ENCODE measurements at regions not wholly inside any gene's neighbourhood (a gene's known extent, or its start where the extent isn't known, plus 50 kb on each side); places are given as distances from the start of the nearest gene placed in this dataset.

GRCh38 chr3:83302091-83302490 lies 1540.6 kb upstream of the GBE1 start:
- Histone ChIP-seq H3K9me3 (ENCODE audit: control insufficient read depth, insufficient read depth, low read depth, low read length) (peaks cover 5% of the 10 kb centered on the region; the same call in 1 of the 2 replicates), H3K36me3 (ENCODE audit: control insufficient read depth, insufficient read depth, low read length) (no peaks in the 10 kb centered on the region), H3K27me3 (ENCODE audit: control insufficient read depth, insufficient read depth, low read length) (no peaks in the 10 kb centered on the region), H3K4me1 (ENCODE audit: control insufficient read depth, insufficient read depth, low read length) (no peaks in the 10 kb centered on the region), H3K4me3 (ENCODE audit: low read depth, low read length) (no peak overlapping the region), H3K9ac (ENCODE audit: low read length) (no peak overlapping the region), H3K27ac (ENCODE audit: low read depth, low read length) (no peak overlapping the region)

DNA sequence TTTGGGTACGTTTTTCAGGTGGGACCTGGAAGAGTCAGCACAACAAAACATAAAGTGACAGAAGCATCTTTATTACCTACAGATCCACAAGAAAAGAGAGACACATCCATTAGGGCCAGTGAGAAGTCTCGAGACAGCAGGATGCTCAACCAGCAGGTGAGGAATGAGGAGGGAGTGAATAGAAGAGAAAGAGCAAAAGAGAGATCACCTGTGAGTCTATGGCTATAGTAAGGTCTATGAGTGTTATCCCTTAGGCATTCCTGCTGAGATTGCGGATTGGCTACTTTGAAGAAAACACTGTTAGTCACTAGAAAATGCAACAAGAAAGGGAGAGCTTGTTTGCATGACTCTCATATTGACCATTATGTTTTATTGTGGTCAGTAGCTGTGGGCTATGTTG lies 1556.2 kb upstream of the GBE1 start:
- Histone ChIP-seq H3K27ac (ENCODE audit: low read depth, low read length) (no peak overlapping the region), H3K9ac (ENCODE audit: low read length) (no peak overlapping the region), H3K36me3 (ENCODE audit: control insufficient read depth, insufficient read depth, low read length) (no peaks in the 10 kb centered on the region), H3K4me1 (ENCODE audit: control insufficient read depth, insufficient read depth, low read length) (no peaks in the 10 kb centered on the region), H3K9me3 (ENCODE audit: control insufficient read depth, insufficient read depth, low read depth, low read length) (no peaks in the 10 kb centered on the region), H3K27me3 (ENCODE audit: control insufficient read depth, insufficient read depth, low read length) (no peaks in the 10 kb centered on the region), H3K4me3 (ENCODE audit: low read depth, low read length) (no peak overlapping the region)

DNA sequence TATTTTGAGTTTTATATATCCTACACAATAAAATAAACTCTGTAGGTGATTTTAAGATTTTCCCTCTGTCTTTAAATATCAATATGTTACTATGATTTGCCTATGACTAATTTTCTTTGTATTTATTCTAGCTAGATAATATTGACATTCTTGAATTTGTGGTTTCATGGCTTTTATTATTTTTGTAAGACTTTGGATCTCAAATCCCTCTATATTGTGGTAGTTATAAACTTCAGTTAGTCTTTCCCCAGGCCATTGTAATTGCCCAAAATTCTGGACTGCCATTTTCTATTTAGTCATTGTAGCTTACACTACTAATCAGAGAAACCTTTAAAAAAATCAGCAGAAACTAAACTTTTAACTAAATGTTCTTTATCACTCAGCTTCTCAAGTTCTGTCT lies 1559.3 kb upstream of the GBE1 start:
- Histone ChIP-seq H3K9ac (ENCODE audit: low read length) (no peak overlapping the region), H3K4me1 (ENCODE audit: control insufficient read depth, insufficient read depth, low read length) (no peaks in the 10 kb centered on the region), H3K36me3 (ENCODE audit: control insufficient read depth, insufficient read depth, low read length) (no peaks in the 10 kb centered on the region), H3K4me3 (ENCODE audit: low read depth, low read length) (no peak overlapping the region), H3K9me3 (ENCODE audit: control insufficient read depth, insufficient read depth, low read depth, low read length) (no peaks in the 10 kb centered on the region), H3K27ac (ENCODE audit: low read depth, low read length) (no peak overlapping the region), H3K27me3 (ENCODE audit: control insufficient read depth, insufficient read depth, low read length) (no peaks in the 10 kb centered on the region)

DNA sequence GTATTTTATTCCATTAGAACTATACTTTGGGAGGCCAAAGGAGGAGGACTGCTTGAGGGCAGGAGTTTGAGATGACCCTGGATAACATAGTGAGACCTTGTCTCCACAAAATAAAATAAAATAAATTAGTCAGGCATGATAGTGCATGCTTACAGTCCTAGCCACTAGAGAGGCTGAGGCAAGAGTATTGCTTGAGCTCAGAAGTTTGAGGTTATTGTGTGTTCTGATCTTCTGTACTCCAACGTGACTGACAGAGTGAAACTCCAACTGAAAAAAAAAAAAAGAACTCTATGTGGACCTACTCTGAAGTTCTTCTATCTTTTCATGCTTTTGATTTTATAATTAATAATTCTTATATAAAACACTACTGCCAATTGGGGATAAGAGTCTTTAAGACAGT lies 1560.0 kb upstream of the GBE1 start:
- Histone ChIP-seq H3K9me3 (ENCODE audit: control insufficient read depth, insufficient read depth, low read depth, low read length) (no peaks in the 10 kb centered on the region), H3K27ac (ENCODE audit: low read depth, low read length) (no peak overlapping the region), H3K36me3 (ENCODE audit: control insufficient read depth, insufficient read depth, low read length) (no peaks in the 10 kb centered on the region), H3K9ac (ENCODE audit: low read length) (no peak overlapping the region), H3K4me1 (ENCODE audit: control insufficient read depth, insufficient read depth, low read length) (no peaks in the 10 kb centered on the region), H3K4me3 (ENCODE audit: low read depth, low read length) (no peak overlapping the region), H3K27me3 (ENCODE audit: control insufficient read depth, insufficient read depth, low read length) (no peaks in the 10 kb centered on the region)

DNA sequence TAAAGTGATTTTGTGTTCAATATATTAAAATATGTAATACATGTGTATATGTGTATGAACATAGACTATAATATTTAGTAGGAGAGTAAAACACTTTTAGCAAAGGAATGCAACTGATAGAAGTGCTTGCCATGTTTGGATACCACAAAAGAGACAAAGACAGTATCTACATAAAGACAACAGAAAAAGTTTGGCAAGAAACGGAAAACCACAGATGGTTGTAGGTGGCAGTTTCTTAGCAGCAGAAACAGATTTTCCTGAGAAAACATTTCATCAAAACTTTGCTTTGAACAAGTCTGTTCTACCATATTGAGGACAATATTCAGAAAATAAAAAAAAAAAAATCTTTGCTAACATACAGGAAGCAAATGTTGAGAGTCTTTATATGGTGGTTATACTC lies 1560.4 kb upstream of the GBE1 start:
- Histone ChIP-seq H3K4me1 (ENCODE audit: control insufficient read depth, insufficient read depth, low read length) (no peaks in the 10 kb centered on the region), H3K9me3 (ENCODE audit: control insufficient read depth, insufficient read depth, low read depth, low read length) (no peaks in the 10 kb centered on the region), H3K27ac (ENCODE audit: low read depth, low read length) (no peak overlapping the region), H3K27me3 (ENCODE audit: control insufficient read depth, insufficient read depth, low read length) (no peaks in the 10 kb centered on the region), H3K9ac (ENCODE audit: low read length) (no peak overlapping the region), H3K36me3 (ENCODE audit: control insufficient read depth, insufficient read depth, low read length) (no peaks in the 10 kb centered on the region), H3K4me3 (ENCODE audit: low read depth, low read length) (no peak overlapping the region)

- Histone ChIP-seq H3K9ac (ENCODE audit: low read length) (no peak overlapping the region), H3K9me3 (ENCODE audit: control insufficient read depth, insufficient read depth, low read depth, low read length) (peaks cover 20% of the 10 kb centered on the region), H3K36me3 (ENCODE audit: control insufficient read depth, insufficient read depth, low read length) (no peaks in the 10 kb centered on the region), H3K4me3 (ENCODE audit: low read depth, low read length) (no peak overlapping the region), H3K27me3 (ENCODE audit: control insufficient read depth, insufficient read depth, low read length) (no peaks in the 10 kb centered on the region), H3K27ac (ENCODE audit: low read depth, low read length) (no peak overlapping the region), H3K4me1 (ENCODE audit: control insufficient read depth, insufficient read depth, low read length) (no peaks in the 10 kb centered on the region; the same call in 1 of the 2 replicates)
These were observed 1592.8 kb upstream of the GBE1 start for GRCh38 chr3:83354205-83354604.

DNA sequence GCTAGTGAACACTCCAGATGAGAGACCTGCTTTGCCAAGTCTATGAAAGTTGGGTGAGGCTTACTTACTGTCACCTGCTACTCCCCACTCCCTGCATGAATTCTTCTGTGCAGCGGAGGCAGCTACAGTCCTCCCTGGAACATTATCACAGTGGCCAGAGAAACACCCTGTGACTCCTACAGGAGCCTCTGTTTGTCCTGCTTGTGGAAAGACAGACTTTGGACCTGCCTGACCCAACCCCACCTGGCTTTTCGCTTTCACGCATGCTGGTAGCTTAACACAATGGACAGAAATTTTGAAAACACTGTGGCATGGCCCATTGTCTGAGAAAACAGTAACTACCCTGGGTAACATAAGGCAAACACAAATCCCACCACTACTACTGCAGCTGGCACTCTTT lies 1565.5 kb upstream of the CADM2 start:
- Histone ChIP-seq H3K9ac (ENCODE audit: low read length) (no peak overlapping the region), H3K27ac (ENCODE audit: low read depth, low read length) (no peak overlapping the region), H3K27me3 (ENCODE audit: control insufficient read depth, insufficient read depth, low read length) (no peaks in the 10 kb centered on the region), H3K9me3 (ENCODE audit: control insufficient read depth, insufficient read depth, low read depth, low read length) (no peaks in the 10 kb centered on the region), H3K36me3 (ENCODE audit: control insufficient read depth, insufficient read depth, low read length) (no peaks in the 10 kb centered on the region), H3K4me3 (ENCODE audit: low read depth, low read length) (no peak overlapping the region), H3K4me1 (ENCODE audit: control insufficient read depth, insufficient read depth, low read length) (no peaks in the 10 kb centered on the region)

- H3K9me3 ChIP-seq (ENCODE audit: control insufficient read depth, insufficient read depth, low read depth, low read length): 0 out of 2 replicates have a peak, but pooled peaks cover 9% of the 10 kb centered on the region
- H3K9ac ChIP-seq (ENCODE audit: low read length): no peak overlapping the region
- no peak overlapping the region for H3K4me3 ChIP-seq (ENCODE audit: low read depth, low read length)
- no peak overlapping the region for H3K27ac ChIP-seq (ENCODE audit: low read depth, low read length)
- H3K27me3 ChIP-seq (ENCODE audit: control insufficient read depth, insufficient read depth, low read length): no peaks in the 10 kb centered on the region
- no peaks in the 10 kb centered on the region for H3K4me1 ChIP-seq (ENCODE audit: control insufficient read depth, insufficient read depth, low read length)
- H3K36me3 ChIP-seq (ENCODE audit: control insufficient read depth, insufficient read depth, low read length): no peaks in the 10 kb centered on the region
These were observed 1554.9 kb upstream of the CADM2 start for GRCh38 chr3:83403927-83404326.

- Histone ChIP-seq H3K9ac (ENCODE audit: low read length) (no peak overlapping the region), H3K27me3 (ENCODE audit: control insufficient read depth, insufficient read depth, low read length) (no peaks in the 10 kb centered on the region), H3K27ac (ENCODE audit: low read depth, low read length) (no peak overlapping the region), H3K4me1 (ENCODE audit: control insufficient read depth, insufficient read depth, low read length) (no peaks in the 10 kb centered on the region), H3K36me3 (ENCODE audit: control insufficient read depth, insufficient read depth, low read length) (no peaks in the 10 kb centered on the region), H3K4me3 (ENCODE audit: low read depth, low read length) (no peak overlapping the region), H3K9me3 (ENCODE audit: control insufficient read depth, insufficient read depth, low read depth, low read length) (no peaks in the 10 kb centered on the region)
These were observed 1532.5 kb upstream of the CADM2 start for GRCh38 chr3:83426300-83426699.

DNA sequence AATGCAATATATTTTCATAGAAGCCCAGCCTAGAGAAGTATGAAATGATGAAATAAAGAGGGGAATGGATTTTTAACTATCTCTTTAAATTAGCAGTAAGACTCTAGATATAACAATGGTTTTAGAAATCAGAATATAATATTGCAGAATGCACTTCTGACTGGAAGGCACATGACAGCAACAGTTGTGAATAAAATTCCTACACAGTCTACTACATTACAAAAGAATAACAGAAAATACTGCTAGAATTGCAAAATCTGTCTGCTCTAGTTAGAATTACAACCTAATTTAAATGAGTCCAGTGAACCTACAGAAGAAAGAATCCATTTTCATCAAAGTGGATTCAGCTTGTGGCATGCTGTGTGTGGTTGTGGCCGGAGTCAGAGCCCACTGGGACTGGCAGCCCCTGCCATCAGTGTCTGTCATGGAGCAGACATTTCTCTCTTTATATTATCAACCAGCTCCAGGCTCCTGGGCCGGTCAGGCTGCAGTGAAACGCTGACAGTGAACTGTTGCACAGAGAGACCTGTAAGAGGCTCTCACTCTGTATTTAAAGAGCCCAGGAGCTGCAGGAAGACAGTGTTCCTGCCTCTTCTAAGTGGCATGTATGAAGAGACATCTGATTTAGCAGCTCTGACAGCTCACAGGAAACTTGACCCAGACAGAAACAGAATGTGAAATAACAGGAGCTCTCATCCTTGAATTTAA lies 1523.8 kb upstream of the CADM2 start:
- H3K27me3 ChIP-seq (ENCODE audit: control insufficient read depth, insufficient read depth, low read length): no peaks in the 10 kb centered on the region
- no peaks in the 10 kb centered on the region for H3K36me3 ChIP-seq (ENCODE audit: control insufficient read depth, insufficient read depth, low read length)
- H3K4me1 ChIP-seq (ENCODE audit: control insufficient read depth, insufficient read depth, low read length): no peaks in the 10 kb centered on the region
- H3K9me3 ChIP-seq (ENCODE audit: control insufficient read depth, insufficient read depth, low read depth, low read length): no peaks in the 10 kb centered on the region
- no peak overlapping the region for H3K4me3 ChIP-seq (ENCODE audit: low read depth, low read length)
- no peak overlapping the region for H3K27ac ChIP-seq (ENCODE audit: low read depth, low read length)
- H3K9ac ChIP-seq (ENCODE audit: low read length): no peak overlapping the region

- Histone ChIP-seq H3K36me3 (ENCODE audit: control insufficient read depth, insufficient read depth, low read length) (no peaks in the 10 kb centered on the region), H3K9me3 (ENCODE audit: control insufficient read depth, insufficient read depth, low read depth, low read length) (no peaks in the 10 kb centered on the region), H3K27me3 (ENCODE audit: control insufficient read depth, insufficient read depth, low read length) (no peaks in the 10 kb centered on the region), H3K4me3 (ENCODE audit: low read depth, low read length) (no peak overlapping the region), H3K27ac (ENCODE audit: low read depth, low read length) (no peak overlapping the region), H3K9ac (ENCODE audit: low read length) (no peak overlapping the region), H3K4me1 (ENCODE audit: control insufficient read depth, insufficient read depth, low read length) (no peaks in the 10 kb centered on the region)
These were observed 1520.6 kb upstream of the CADM2 start for GRCh38 chr3:83438188-83438587.

Measured in HUES6 (cell line).